HTR-8/SVneo (cell line): ENCODE measurements at regions not wholly inside any gene's neighbourhood (a gene's known extent, or its start where the extent isn't known, plus 50 kb on each side); places are given as distances from the start of the nearest gene placed in this dataset.

Source experiments
- DNase-seq: peaks from one replicate; pipeline ENCODE4 v3.0.0; 2011; ENCODE audit warnings: low spot score, mixed read lengths; ENCODE audit not compliant: insufficient read length
- FAIRE-seq: peaks from 2 replicates; lab custom pipeline; 2011; peaks lifted over from hg19 to GRCh38; lab: Jason Lieb, UNC

DNA sequence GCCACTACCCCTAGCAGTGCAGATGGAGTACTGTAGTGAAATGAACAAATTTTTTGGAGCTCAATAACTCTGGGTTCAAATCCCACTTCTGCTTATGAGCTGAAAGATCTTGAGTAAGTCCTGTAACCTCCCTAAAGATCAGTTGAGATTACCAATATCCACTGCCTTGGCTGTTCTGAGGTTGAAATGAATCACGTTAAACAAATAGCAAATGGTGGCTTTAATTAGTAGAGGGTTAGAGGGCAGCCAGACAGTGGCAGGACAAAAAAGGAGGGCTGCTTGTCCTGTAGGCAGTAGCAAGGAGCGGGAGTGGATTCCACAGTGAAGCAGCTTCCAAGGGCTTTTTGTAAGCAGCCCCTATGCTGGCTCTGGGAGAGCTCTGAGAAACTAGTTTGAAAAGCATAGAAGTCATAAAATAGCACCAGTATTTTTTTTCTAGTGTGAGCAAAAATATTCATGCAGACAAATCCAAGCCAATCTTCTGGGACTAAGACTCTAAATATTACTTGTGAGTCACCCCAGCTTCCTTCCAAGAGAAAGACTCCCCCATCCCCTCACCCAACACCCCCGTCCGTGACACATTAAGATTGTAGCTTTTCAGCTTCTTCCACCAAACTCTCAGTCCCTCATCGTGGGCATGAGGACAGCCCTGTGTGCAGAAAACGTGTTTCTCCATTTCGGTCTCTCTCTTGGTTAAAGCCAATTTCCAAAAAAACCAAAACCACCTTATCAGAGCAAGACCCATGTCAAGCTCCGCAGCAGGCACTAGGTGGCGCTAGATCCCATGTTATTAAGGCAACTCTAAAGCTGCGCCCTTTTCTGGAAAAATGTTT lies 123.5 kb upstream of the LGALSL start:
- DNase-seq (peak; percentile 42), FAIRE-seq (no peak)

DNA sequence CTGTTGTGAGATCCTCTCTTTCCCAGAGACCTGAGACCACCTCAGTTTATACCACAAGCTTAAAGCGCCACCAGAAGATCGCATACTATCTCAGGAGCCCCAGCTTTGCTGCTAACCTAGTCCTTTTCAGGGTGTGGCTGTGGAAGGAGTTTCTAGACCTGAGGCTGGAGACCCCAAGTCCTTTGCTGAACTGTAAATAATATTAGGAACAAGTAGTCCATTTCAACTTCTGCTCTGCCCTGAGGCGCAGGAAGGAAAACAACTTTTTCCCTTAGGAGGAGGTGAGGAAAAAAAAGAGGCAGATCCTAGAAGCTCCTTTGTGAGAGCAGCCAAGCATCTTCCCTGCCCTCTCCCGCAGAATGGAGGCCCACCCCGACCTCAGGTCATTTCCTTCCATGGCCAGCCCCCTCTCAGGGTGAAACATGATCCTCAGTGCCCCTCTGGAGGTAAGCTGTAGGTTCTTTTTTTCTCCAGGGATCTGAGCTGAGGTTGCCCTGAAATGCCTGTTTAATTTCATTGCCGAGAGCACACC lies 122.8 kb upstream of the LGALSL start:
- no peak for FAIRE-seq
- no peak for DNase-seq

DNA sequence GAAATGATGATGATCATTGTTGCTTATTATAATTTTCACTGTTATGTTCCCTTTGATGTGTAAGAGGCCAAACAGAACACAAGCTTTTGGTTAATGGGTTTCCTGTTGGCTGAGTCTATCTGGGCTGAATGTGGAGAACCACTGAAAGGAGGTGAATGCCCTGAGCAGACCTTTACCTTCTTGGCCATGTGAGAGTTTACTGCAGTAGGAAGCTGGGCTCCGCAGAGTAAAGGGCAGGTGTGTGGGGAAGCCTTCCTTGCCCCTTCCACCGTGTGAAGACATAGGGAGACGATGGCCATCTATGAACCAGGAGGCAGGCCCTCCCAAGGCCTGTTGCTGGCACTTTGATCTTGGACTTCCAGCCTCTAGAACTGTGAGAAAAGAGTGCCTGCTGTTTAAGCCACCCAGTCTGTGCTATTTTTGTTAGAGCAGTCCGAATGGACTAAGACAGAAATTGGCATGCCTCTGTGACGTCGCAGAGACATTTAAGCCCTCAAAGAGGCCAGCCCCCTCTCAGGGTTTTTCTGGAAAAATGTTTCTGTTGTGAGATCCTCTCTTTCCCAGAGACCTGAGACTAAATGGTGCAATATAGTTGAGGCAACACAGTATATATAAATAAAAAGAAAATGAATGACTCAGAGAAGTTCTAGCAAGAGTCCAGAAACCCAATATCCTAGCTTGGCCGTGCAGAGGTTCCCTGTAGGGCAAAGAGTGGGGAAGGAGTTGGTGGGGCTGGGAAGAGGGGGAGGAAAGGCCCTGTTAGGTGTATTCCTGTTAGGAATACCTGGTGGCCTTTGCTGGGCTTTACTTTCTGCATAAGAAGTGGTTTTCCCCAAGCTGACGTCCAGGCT lies 121.9 kb upstream of the LGALSL start:
- DNase-seq (no peak), FAIRE-seq (no peak)

DNA sequence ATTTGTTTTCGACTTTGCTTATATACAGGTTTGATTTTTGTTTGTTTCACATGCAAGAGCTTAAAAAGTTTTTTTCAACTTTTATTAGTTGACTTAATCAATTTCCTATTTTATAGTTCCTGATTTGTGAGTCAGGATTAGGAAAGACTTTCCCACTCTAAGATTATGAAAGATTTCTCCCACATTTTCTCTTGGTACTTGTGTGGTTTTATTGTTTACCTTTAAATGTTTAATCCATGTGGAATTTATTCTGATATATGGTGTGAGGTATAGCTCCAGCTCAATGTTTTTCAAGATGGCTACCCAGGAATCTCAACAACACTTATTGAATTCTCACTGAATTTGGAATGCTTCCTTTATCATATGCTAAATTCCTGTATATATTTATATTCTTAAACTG lies 117.8 kb upstream of the LGALSL start:
- DNase-seq (no peak), FAIRE-seq (no peak)

DNA sequence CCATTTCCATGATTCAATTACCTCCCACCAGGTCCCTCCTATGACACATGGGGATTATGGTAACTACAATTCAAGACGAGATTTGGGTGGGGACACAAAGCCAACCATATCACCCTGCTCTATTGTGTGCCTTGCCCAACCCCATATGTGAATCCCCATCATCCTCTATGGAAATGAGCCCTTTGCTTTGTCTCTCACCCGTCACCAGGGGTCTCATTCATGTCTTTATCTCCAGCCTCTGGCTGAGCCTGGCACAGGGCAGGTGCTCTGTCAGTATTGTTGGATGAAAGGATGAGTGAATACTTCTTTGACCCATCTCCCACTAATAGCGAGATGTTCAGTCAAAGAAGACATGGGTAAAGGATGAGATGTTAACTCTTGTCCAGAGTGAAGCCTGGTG lies 116.6 kb upstream of the LGALSL start:
- DNase-seq, result no peak
- FAIRE-seq, result no peak

DNA sequence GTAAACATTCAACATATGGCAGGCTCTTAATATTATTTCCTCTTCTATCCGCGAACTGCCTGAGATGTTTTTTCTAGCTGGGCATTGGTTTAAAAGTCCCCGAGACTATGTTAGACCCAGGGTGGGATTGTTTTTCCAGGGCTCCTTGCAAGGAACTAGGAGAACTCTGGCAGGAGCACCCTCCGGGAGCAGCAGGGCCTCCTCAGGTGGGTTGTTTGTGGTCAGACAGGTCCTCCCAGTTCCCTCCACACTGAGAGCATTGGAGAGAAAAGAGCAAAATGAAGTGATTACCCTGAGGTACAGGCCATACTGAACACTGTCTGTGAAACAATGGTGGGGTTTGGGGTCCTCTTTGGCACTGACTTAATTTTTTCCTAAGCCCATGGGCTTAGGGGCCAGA lies 115.9 kb upstream of the LGALSL start:
- no peak for FAIRE-seq

DNA sequence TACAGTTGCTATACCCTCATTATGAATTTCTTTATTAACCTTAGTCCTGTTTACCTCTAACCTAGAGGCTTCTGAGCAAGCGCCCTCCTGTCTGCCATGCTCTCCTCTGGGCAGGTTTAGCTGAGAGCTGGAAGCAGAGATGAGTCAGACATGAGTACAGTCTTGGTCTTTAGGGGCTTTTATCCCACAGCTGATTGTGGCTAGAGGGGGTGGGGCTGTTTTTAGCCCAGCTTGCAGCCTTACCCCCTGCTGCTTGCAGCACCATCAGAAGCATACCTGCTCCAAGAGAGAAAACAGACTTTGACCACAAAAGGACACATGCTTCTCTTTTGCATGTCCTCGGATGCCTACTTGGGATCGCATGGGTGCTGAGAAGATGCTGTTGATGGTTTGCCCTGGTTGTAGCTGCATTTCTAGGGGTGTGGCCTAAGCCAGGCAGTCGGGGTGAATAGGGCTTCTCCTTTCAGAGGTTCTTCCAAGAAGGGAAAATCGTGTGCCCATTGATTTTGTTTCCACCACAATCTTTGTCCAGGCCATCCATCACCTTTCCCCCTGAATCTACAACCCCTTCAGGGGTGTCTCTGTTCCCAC lies 115.0 kb upstream of the LGALSL start:
- FAIRE-seq (no peak), DNase-seq (no peak)

More for the DNA sequence above, 115.9 kb upstream of the LGALSL start:
- DNase-seq, result no peak

DNA sequence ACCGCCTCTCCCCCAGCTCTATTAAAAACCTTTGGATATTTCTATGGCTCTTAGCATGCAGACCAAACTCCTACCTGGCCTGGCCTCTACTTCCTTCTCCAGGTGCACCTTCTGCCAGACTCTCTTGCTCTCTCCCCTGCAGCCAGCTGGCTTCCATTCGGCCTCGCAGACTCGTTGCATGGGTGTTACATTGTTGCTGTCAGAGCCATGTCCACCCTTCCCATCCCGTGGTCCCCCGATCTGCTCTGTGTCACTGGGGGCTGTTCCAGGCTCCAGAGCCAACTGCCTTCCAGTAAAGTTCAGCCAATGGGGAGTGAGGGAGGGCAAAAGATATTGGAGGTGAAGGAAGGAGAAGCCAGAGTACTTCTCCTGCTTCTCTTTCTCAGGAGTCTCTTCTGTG lies 112.5 kb upstream of the LGALSL start:
- no peak for DNase-seq
- FAIRE-seq, result no peak

DNA sequence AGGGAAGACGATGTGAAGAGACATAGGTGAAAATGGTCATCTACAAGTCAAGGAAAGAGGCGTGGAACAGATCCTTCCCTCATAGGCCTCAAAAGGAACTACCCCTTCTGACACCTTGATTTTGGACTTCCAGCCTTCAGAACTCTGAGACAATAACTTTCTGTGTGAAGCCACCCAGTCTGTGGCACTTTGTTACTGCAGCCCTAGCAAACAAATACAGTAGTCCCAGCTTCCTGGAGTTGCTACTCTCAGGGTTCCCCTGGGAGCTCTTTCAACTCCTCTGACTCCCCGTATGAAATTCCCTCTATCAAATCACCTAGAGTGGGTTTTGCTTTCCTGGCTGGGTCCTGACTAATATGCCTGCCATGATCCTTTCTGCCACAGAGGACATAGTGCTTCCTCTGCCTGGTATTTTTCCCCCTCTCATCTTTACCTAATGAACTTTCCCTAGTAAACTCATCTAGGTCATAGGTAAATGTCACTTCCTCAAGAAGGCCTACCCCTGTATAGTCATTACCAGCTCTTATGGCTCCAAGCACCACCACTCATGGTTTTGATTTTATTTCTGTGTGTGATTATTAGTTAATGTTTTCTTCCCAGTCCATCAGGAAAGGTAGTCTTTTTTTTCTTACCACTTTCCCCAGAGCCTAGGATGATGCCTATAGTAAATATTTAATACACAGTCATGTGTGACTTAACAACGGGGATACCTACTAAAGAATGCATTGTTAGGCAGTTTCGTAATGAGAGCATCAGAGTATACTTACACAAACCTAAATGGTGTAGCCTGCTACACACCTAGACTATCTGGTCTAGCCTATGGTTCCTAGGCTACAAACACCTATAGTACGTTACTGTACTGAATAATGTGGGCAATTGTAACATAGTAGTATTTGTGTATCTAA lies 111.5 kb upstream of the LGALSL start:
- no peak for DNase-seq
- no peak for FAIRE-seq

DNA sequence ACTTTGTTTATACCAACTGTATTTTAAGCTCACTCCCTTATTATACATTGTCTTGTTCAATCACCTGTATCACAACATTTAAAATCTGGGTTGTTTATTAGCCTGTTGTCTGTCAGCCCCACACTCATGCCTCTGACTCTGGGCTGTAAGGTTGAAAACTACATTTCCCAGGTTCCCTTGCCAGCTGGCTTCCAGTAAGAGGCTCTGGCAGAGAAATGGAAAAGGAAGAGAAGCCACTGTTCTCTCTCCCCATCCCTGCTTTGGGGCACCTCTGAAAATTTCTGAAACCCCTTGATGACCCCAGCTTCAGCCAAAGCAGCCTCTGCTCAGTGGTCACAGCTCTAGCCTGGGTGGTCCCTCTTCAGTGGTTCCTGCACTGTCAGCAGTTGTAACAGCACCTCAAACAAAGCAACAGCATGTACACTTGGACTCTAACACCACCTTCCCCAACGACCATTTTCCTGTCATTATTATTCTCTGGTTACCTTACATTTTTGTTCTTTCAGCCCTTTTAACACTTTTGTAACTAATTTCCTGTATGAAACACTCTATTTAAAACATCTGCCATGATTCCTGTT lies 108.9 kb upstream of the LGALSL start:
- no peak for FAIRE-seq

DNA sequence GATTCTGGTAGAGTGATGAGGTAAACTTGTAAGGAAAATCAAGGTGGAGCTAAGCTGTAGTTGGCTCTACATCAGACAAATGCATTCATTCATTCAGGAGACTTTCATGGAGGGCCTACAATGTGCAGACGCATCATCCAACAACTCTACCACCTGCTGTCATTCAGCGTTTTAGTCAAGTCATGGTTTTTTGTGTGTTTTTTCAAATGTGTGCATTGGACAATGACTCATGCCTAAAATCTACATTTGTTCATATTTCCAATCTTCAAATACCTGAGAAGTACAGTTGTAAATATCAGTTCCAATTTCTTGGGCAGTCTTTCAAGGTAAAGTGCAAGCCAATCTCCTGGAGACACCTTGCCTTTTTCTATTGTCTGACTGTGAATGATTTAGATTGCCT lies 108.0 kb upstream of the LGALSL start:
- FAIRE-seq (no peak), DNase-seq (no peak)

More for the DNA sequence above, 108.9 kb upstream of the LGALSL start:
- no peak for DNase-seq

DNA sequence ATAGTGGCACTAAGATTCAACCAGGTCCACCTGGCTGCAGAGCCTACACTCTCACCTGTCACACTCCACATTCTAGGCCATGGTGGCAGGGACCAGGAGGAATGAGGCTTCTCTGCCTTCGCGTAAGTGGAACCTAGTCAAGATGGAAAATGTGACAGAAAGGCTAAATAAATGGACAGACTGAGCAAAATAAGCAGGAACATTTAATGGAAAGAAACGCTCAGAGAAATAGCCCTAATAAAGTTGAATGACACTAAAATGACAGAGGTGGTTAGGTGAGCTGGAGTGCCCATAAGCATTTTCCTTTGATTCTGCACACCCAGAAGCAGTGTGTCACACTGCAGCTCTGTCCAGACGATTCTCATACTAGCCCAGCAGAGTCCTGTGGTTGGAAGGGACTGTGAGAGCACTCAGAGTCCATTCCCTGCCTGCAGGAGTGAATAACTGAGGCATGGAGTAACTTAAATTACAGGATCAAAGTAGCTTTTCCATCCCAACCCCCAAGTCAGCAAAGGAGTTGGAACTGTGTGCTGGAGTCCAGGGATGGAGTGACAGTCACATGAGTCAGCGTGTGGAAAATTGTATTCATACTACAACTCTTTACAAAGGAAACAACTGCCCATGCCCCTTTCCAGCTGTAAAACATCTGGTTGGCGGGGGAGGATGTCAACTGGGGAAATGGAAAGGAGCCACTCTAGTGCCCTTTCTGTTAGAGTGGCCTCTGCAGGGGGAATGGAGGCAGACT lies 105.4 kb upstream of the LGALSL start:
- no peak for FAIRE-seq
- no peak for DNase-seq

DNA sequence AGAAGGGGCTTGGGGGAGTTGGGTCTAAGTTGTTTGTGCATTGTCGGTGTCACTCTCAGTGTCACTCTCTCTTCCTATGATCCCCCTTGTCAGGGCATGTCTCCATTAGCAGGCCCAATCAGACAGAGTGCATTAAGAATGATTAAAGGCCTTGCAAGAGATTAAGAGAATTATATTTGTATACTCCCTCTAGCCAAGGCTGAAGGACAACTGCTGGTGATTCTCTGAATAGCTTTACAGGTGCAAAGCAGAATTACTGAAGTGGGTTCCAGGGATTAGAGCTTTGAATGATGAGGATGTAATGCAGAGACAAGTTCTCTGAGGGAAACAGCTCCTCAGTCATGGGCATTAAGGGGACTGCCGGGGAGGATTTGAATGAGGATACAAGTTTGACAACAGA lies 104.8 kb upstream of the LGALSL start:
- DNase-seq (no peak), FAIRE-seq (no peak)

DNA sequence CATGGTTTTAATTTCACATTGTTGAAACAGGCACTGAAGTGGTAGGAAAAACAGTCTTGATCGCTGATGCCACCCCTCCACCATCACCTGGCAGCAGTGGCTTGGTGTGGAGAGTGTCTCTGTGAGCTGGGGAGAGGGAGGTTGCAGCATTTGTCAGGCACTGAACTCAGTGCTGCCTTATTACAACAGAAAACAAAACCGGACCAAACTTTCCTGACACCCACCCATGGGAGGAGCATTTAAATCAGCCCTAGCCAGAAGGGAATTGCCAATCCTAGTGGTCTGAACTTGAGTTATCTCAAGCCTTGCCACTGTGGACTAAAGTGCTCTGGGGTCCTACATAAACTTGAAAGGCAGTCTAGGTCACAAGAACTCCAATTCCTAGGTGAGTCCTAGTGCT lies 103.0 kb upstream of the LGALSL start:
- FAIRE-seq (no peak), DNase-seq (no peak)

DNA sequence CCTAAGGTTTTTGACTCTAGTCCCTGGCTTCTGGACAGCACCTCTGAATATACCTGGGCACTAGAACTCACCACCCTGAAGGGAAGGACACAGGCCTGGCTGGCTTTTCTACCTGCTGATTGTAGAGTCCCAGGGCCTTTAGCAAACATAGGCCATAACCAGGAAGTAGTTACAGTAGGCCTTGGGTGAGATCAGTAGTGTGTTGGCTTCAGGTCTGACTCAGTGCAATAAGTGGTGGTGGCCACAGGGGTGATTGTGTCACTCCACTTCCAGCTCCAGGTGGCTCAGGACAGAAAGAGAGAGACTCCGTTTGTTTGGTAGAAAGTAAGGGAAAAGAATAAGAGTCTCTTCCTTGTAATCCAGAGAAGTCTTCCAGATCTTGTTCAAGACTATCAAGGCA lies 101.7 kb upstream of the LGALSL start:
- FAIRE-seq (no peak), DNase-seq (no peak)

DNA sequence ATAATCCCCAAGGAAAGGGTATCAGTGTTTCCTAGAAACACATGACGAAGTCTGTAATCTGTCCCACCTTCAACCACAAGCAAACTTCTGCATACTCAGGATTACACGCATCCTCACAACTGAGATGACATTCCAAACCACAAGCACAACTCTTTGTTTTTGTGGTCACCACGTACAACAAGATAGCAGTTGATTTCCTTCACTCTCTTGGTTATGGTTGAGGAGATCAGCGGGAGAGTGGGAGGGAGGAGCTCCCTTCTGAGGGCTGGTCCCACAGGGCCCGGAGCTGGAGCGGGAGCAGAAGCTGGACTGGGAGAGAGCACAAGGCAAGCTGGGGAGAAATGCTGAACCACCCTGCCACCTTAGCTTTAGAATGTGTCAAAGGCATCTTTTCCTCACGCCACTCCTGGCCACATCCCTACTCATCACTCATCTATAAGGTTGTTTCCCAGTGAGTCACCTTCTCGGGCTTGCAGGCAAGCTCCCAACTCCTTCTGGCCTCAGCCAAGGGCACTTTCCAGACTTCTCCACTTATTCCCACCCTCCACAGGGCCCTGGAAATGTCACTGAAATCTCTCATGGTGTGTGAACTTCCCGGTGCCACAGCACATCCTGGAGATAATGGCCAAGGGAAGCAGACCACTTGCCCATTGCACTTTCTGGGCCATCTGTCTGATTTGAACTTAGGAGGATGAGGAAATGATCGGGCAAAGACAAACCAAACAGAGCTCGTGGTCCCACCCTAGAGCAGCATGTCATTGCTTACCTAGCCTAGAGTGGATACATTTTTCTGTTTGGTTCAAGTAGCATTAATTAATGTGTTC lies 98.9 kb upstream of the LGALSL start:
- peak; percentile 76 for DNase-seq
- FAIRE-seq, result peak; percentile 59

DNA sequence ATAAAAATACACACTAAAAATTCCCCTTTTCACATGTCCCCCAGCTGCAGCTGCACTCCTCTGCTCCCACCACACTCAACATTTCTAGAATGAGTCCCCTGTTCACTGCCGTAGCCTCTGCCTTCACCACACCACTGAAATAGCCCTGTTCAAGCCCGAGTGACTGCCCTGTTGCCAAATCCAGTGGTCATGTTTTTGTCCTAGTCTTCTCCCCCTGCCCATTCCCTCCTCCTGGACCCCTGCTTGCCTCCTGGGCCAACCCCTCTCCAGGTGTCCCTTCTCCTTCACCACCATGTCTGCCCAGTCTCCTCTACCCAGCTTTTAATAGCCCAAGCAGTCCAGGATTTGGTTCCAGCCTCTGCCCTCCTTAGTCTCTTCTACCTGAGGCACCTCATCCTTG lies 97.1 kb upstream of the LGALSL start:
- FAIRE-seq (no peak), DNase-seq (no peak)
